HEK293 (cell line): ENCODE measurements at regions not wholly inside any gene's neighbourhood (a gene's known extent, or its start where the extent isn't known, plus 50 kb on each side); places are given as distances from the start of the nearest gene placed in this dataset.

Source experiments
- KLF10 ChIP-seq: fragments of 450-650 bp; IDR thresholded peaks from 2 replicates; pipeline ENCODE4 v1.5.1; 2018; ENCODE audit warnings: missing biosample characterization, mild to moderate bottlenecking, missing genetic modification characterization
- YY1 ChIP-seq: fragments of 450-650 bp; formaldehyde crosslinking; IDR thresholded peaks from 2 replicates; pipeline ENCODE4 v1.5.1; 2018; ENCODE audit warnings: missing biosample characterization, missing genetic modification characterization
- ZNF350 ChIP-seq: fragments of 450-650 bp; formaldehyde crosslinking; IDR thresholded peaks from 2 replicates; pipeline ENCODE4 v1.5.0; 2017; ENCODE audit warnings: missing biosample characterization, mild to moderate bottlenecking, missing genetic modification characterization
- ZNF561 ChIP-seq: fragments of 450-650 bp; IDR thresholded peaks from 2 replicates; pipeline ENCODE4 v1.5.1; 2018; ENCODE audit warnings: missing biosample characterization, missing genetic modification characterization, borderline replicate concordance
- TF ChIP-seq, protein P1 (sequence below): fragments of 450-650 bp; formaldehyde crosslinking; IDR thresholded peaks from 2 replicates; pipeline ENCODE4 v1.5.1; 2016; ENCODE audit warnings: missing biosample characterization, missing genetic modification characterization
- TF ChIP-seq, protein P2 (sequence below): fragments of 450-650 bp; formaldehyde crosslinking; IDR thresholded peaks from 2 replicates; pipeline ENCODE4 v1.5.1; 2016; ENCODE audit warnings: missing biosample characterization, missing genetic modification characterization
- TF ChIP-seq, protein P3 (sequence below): fragments of 450-650 bp; formaldehyde crosslinking; IDR thresholded peaks from 2 replicates; pipeline ENCODE4 v1.5.1; 2017; ENCODE audit warnings: missing biosample characterization, missing genetic modification characterization

DNA sequence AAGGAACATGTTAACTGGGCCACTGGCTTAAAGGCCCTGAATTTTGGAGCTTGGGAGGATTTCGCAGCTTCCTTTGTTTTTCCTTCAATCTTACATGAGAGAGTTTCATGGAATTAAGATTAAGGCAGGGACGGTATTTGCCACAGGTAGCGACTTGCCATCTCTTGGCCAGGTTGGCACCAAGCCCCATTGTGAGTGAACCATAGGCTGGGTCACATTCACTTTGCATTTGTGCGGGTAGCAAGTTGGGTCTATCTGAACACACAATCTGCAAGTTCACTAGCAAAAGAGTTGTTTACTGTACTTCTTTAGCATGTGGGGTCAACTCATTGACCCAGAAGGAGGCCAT, 106.2 kb upstream of the ATP1A1 start:
- TF ChIP-seq, protein P1, sequence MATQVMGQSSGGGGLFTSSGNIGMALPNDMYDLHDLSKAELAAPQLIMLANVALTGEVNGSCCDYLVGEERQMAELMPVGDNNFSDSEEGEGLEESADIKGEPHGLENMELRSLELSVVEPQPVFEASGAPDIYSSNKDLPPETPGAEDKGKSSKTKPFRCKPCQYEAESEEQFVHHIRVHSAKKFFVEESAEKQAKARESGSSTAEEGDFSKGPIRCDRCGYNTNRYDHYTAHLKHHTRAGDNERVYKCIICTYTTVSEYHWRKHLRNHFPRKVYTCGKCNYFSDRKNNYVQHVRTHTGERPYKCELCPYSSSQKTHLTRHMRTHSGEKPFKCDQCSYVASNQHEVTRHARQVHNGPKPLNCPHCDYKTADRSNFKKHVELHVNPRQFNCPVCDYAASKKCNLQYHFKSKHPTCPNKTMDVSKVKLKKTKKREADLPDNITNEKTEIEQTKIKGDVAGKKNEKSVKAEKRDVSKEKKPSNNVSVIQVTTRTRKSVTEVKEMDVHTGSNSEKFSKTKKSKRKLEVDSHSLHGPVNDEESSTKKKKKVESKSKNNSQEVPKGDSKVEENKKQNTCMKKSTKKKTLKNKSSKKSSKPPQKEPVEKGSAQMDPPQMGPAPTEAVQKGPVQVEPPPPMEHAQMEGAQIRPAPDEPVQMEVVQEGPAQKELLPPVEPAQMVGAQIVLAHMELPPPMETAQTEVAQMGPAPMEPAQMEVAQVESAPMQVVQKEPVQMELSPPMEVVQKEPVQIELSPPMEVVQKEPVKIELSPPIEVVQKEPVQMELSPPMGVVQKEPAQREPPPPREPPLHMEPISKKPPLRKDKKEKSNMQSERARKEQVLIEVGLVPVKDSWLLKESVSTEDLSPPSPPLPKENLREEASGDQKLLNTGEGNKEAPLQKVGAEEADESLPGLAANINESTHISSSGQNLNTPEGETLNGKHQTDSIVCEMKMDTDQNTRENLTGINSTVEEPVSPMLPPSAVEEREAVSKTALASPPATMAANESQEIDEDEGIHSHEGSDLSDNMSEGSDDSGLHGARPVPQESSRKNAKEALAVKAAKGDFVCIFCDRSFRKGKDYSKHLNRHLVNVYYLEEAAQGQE (tag by site-specific recombination) = no peak
- TF ChIP-seq YY1 (tag by site-specific recombination) (no peak), ZNF561 (tag by site-specific recombination) (no peak), KLF10 (no peak), ZNF350 (tag by site-specific recombination) (no peak)
- TF ChIP-seq, protein P2, sequence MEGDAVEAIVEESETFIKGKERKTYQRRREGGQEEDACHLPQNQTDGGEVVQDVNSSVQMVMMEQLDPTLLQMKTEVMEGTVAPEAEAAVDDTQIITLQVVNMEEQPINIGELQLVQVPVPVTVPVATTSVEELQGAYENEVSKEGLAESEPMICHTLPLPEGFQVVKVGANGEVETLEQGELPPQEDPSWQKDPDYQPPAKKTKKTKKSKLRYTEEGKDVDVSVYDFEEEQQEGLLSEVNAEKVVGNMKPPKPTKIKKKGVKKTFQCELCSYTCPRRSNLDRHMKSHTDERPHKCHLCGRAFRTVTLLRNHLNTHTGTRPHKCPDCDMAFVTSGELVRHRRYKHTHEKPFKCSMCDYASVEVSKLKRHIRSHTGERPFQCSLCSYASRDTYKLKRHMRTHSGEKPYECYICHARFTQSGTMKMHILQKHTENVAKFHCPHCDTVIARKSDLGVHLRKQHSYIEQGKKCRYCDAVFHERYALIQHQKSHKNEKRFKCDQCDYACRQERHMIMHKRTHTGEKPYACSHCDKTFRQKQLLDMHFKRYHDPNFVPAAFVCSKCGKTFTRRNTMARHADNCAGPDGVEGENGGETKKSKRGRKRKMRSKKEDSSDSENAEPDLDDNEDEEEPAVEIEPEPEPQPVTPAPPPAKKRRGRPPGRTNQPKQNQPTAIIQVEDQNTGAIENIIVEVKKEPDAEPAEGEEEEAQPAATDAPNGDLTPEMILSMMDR (tag by site-specific recombination) = no peak
- TF ChIP-seq, protein P3, sequence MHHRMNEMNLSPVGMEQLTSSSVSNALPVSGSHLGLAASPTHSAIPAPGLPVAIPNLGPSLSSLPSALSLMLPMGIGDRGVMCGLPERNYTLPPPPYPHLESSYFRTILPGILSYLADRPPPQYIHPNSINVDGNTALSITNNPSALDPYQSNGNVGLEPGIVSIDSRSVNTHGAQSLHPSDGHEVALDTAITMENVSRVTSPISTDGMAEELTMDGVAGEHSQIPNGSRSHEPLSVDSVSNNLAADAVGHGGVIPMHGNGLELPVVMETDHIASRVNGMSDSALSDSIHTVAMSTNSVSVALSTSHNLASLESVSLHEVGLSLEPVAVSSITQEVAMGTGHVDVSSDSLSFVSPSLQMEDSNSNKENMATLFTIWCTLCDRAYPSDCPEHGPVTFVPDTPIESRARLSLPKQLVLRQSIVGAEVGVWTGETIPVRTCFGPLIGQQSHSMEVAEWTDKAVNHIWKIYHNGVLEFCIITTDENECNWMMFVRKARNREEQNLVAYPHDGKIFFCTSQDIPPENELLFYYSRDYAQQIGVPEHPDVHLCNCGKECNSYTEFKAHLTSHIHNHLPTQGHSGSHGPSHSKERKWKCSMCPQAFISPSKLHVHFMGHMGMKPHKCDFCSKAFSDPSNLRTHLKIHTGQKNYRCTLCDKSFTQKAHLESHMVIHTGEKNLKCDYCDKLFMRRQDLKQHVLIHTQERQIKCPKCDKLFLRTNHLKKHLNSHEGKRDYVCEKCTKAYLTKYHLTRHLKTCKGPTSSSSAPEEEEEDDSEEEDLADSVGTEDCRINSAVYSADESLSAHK (tag by site-specific recombination) = no peak
